ENCODE measurements at regions not wholly inside any gene's neighbourhood (a gene's known extent, or its start where the extent isn't known, plus 50 kb on each side); places are given as distances from the start of the nearest gene placed in this dataset.

- Histone ChIP-seq H3K9me3 (ENCODE audit: insufficient read depth, low read length) (no peaks in the 10 kb centered on the region), H4K20me1 (ENCODE audit: low read depth, low read length) (no peaks in the 10 kb centered on the region), H3K9me2 (replicated peaks; ENCODE audit: insufficient read depth, low read length) (no peaks in the 10 kb centered on the region), H3K27ac (ENCODE audit: low read depth, low read length) (no peak overlapping the region), H3K79me2 (ENCODE audit: insufficient read depth, low read length) (no peaks in the 10 kb centered on the region), H3K9ac (ENCODE audit: low read length) (no peak overlapping the region), H3K36me3 (ENCODE audit: low read length) (no peaks in the 10 kb centered on the region), H3F3A (ENCODE audit: insufficient read depth) (no peaks in the 10 kb centered on the region), H3K27me3 (ENCODE audit: low read length) (no peaks in the 10 kb centered on the region), H3K4me2 (ENCODE audit: low read depth, low read length, poor library complexity, severe bottlenecking) (no peak overlapping the region), H2AFZ (ENCODE audit: low read depth, low read length, severe bottlenecking) (no peak overlapping the region), H3K4me3 (ENCODE audit: insufficient read depth, low read length, poor library complexity, severe bottlenecking) (no peak overlapping the region)
- TF ChIP-seq EZH2phosphoT487 (conservative IDR thresholded peaks at IDR 0.05; ENCODE audit: low read length) = no peak
- TF ChIP-seq, protein P1, sequence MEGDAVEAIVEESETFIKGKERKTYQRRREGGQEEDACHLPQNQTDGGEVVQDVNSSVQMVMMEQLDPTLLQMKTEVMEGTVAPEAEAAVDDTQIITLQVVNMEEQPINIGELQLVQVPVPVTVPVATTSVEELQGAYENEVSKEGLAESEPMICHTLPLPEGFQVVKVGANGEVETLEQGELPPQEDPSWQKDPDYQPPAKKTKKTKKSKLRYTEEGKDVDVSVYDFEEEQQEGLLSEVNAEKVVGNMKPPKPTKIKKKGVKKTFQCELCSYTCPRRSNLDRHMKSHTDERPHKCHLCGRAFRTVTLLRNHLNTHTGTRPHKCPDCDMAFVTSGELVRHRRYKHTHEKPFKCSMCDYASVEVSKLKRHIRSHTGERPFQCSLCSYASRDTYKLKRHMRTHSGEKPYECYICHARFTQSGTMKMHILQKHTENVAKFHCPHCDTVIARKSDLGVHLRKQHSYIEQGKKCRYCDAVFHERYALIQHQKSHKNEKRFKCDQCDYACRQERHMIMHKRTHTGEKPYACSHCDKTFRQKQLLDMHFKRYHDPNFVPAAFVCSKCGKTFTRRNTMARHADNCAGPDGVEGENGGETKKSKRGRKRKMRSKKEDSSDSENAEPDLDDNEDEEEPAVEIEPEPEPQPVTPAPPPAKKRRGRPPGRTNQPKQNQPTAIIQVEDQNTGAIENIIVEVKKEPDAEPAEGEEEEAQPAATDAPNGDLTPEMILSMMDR (IDR thresholded peaks at IDR 0.05; ENCODE audit: insufficient read depth, low read length, poor library complexity, severe bottlenecking) = no peak
Observed at GRCh38 chr7:156537006-156537405, 103.6 kb upstream of the RNF32 start.

GRCh38 chr7:156534925-156535324 lies 105.6 kb upstream of the RNF32 start:
- H3K27me3 ChIP-seq (ENCODE audit: low read length) = no peaks in the 10 kb centered on the region
- no peaks in the 10 kb centered on the region for H3K9me3 ChIP-seq (ENCODE audit: insufficient read depth, low read length)
- no peaks in the 10 kb centered on the region for H3K9me2 ChIP-seq (replicated peaks; ENCODE audit: insufficient read depth, low read length)
- no peak overlapping the region for H3K4me3 ChIP-seq (ENCODE audit: insufficient read depth, low read length, poor library complexity, severe bottlenecking)
- no peaks in the 10 kb centered on the region for H4K20me1 ChIP-seq (ENCODE audit: low read depth, low read length)
- no peak for TF ChIP-seq EZH2phosphoT487 (conservative IDR thresholded peaks at IDR 0.05; ENCODE audit: low read length)
- TF ChIP-seq, protein P1 (IDR thresholded peaks at IDR 0.05; ENCODE audit: insufficient read depth, low read length, poor library complexity, severe bottlenecking) = no peak
- H3K36me3 ChIP-seq (ENCODE audit: low read length) = no peaks in the 10 kb centered on the region
- no peaks in the 10 kb centered on the region for H3F3A ChIP-seq (ENCODE audit: insufficient read depth)
- no peak overlapping the region for H3K9ac ChIP-seq (ENCODE audit: low read length)
- no peak overlapping the region for H3K27ac ChIP-seq (ENCODE audit: low read depth, low read length)
- H3K79me2 ChIP-seq (ENCODE audit: insufficient read depth, low read length) = no peaks in the 10 kb centered on the region
- no peak overlapping the region for H2AFZ ChIP-seq (ENCODE audit: low read depth, low read length, severe bottlenecking)
- H3K4me2 ChIP-seq (ENCODE audit: low read depth, low read length, poor library complexity, severe bottlenecking) = no peak overlapping the region

DNA sequence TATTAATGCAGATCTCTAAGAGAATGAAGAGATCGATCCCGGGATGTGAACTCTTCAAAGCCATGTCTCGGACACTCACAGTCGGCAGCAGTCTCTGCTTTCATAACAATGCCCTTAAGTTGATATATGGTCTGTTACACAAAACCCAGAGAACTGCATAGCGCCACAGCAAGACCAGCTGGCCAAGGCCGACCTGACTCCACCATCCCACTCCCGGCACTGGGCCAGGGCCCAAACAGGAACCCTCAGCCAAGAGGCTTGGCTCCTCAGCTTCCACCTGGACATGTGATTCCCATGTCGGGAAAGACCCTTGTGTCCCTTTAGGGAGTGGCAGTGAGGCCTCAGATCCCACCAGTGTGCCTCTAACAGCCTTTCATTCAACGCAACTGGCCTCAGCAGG lies 106.6 kb upstream of the RNF32 start:
- Histone ChIP-seq H3K4me2 (ENCODE audit: low read depth, low read length, poor library complexity, severe bottlenecking) (no peak overlapping the region), H3K27me3 (ENCODE audit: low read length) (no peaks in the 10 kb centered on the region), H3K9me2 (replicated peaks; ENCODE audit: insufficient read depth, low read length) (no peaks in the 10 kb centered on the region), H3K27ac (ENCODE audit: low read depth, low read length) (no peak overlapping the region), H2AFZ (ENCODE audit: low read depth, low read length, severe bottlenecking) (no peak overlapping the region), H3F3A (ENCODE audit: insufficient read depth) (no peaks in the 10 kb centered on the region), H3K79me2 (ENCODE audit: insufficient read depth, low read length) (no peaks in the 10 kb centered on the region), H3K4me3 (ENCODE audit: insufficient read depth, low read length, poor library complexity, severe bottlenecking) (no peak overlapping the region), H3K9ac (ENCODE audit: low read length) (no peak overlapping the region), H4K20me1 (ENCODE audit: low read depth, low read length) (no peaks in the 10 kb centered on the region), H3K9me3 (ENCODE audit: insufficient read depth, low read length) (no peaks in the 10 kb centered on the region), H3K36me3 (ENCODE audit: low read length) (no peaks in the 10 kb centered on the region)
- TF ChIP-seq, protein P1 (IDR thresholded peaks at IDR 0.05; ENCODE audit: insufficient read depth, low read length, poor library complexity, severe bottlenecking) = no peak
- no peak for TF ChIP-seq EZH2phosphoT487 (conservative IDR thresholded peaks at IDR 0.05; ENCODE audit: low read length)
